ENCODE measurements at regions not wholly inside any gene's neighbourhood (a gene's known extent, or its start where the extent isn't known, plus 50 kb on each side); places are given as distances from the start of the nearest gene placed in this dataset.

DNA sequence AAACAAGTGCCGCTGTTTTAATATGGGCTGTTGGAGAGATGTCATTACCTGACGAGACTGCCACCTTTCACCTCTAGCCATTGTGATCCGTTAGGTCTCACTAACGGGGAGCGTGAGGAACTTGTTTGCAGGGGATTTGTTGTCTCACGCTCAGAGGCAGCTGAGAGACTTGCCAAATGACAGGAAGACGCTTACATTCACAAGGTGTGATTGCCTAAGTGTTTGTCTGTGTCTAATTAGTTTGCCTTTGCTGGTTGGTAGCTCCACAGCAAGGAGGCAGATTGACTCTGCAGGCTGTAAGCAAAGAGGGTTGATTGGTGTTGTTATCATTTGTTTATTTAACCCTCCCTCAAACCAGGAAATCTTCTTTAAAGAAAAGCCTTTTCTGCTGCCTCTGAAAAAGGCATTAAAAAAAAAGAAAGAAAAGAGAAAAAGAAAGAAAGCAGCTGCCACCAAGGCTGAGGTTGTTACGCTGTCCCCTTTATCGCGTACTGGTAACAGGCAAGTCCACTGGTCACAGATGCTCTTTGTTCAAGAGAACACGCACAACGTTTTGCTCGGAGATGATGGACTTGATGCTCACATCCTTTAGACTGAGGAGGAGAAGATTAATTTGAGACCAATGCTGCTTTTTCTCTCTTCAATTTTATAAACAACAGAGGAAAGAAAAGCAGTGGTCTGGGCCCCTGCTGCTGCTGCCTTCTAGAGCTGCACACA is 203.9 kb downstream of the ZNF326 start:
- no peak overlapping the region for H3K9ac ChIP-seq (ENCODE audit: low read length)
- no peak overlapping the region for H3K4me2 ChIP-seq (ENCODE audit: low read length)
- H4K20me1 ChIP-seq (ENCODE audit: insufficient read depth, low read length), result no peaks in the 10 kb centered on the region
- TF ChIP-seq, protein P1, sequence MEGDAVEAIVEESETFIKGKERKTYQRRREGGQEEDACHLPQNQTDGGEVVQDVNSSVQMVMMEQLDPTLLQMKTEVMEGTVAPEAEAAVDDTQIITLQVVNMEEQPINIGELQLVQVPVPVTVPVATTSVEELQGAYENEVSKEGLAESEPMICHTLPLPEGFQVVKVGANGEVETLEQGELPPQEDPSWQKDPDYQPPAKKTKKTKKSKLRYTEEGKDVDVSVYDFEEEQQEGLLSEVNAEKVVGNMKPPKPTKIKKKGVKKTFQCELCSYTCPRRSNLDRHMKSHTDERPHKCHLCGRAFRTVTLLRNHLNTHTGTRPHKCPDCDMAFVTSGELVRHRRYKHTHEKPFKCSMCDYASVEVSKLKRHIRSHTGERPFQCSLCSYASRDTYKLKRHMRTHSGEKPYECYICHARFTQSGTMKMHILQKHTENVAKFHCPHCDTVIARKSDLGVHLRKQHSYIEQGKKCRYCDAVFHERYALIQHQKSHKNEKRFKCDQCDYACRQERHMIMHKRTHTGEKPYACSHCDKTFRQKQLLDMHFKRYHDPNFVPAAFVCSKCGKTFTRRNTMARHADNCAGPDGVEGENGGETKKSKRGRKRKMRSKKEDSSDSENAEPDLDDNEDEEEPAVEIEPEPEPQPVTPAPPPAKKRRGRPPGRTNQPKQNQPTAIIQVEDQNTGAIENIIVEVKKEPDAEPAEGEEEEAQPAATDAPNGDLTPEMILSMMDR (IDR thresholded peaks at IDR 0.05; ENCODE audit: low read depth, low read length), result no peak
- TF ChIP-seq EZH2phosphoT487 (IDR thresholded peaks at IDR 0.05; ENCODE audit: low read depth), result no peak
- H3K79me2 ChIP-seq (ENCODE audit: low read length), result no peaks in the 10 kb centered on the region
- H3K27me3 ChIP-seq (ENCODE audit: low read depth, low read length), result no peaks in the 10 kb centered on the region
- no peak overlapping the region for H3K27ac ChIP-seq (ENCODE audit: low read length)
- no peak overlapping the region for H2AFZ ChIP-seq (ENCODE audit: low read depth, low read length)
- no peaks in the 10 kb centered on the region for H3K36me3 ChIP-seq (replicated peaks; ENCODE audit: low read depth, low read length)
- no peaks in the 10 kb centered on the region for H3K4me1 ChIP-seq (ENCODE audit: low read length)
- no peak overlapping the region for H3K4me3 ChIP-seq (ENCODE audit: low read length)
- no peaks in the 10 kb centered on the region for H3K9me3 ChIP-seq (ENCODE audit: insufficient read depth, low read length)

DNA sequence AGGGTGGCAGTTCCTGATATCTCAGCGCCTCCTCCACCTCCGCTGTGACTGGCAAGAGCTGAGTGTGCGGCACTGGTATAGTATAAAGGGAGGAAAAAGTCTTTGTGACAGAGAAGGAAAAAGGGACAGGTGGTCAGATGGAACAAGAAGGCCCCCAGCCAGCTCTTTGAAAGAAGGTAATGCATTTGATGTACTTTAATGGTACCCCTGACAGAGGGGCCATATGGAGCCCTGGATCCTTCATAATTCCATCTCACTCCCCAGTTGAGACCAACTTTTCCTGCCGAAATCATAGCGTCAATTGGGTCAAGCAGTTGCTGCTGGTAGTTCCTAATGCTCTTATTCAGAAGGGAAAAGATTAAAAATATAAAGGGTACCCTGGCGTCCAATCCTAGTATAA is 198.2 kb downstream of the ZNF326 start:
- no peak overlapping the region for H3K9ac ChIP-seq (ENCODE audit: low read length)
- no peak overlapping the region for H2AFZ ChIP-seq (ENCODE audit: low read depth, low read length)
- TF ChIP-seq, protein P1 (IDR thresholded peaks at IDR 0.05; ENCODE audit: low read depth, low read length), result no peak
- no peak for TF ChIP-seq EZH2phosphoT487 (IDR thresholded peaks at IDR 0.05; ENCODE audit: low read depth)
- no peaks in the 10 kb centered on the region for H3K36me3 ChIP-seq (replicated peaks; ENCODE audit: low read depth, low read length)
- no peaks in the 10 kb centered on the region for H3K9me3 ChIP-seq (ENCODE audit: insufficient read depth, low read length)
- H4K20me1 ChIP-seq (ENCODE audit: insufficient read depth, low read length), result no peaks in the 10 kb centered on the region
- H3K27ac ChIP-seq (ENCODE audit: low read length), result no peak overlapping the region
- no peaks in the 10 kb centered on the region for H3K27me3 ChIP-seq (ENCODE audit: low read depth, low read length)
- H3K4me3 ChIP-seq (ENCODE audit: low read length), result no peak overlapping the region
- no peak overlapping the region for H3K4me2 ChIP-seq (ENCODE audit: low read length)
- no peaks in the 10 kb centered on the region for H3K79me2 ChIP-seq (ENCODE audit: low read length)
- no peaks in the 10 kb centered on the region for H3K4me1 ChIP-seq (ENCODE audit: low read length)

DNA sequence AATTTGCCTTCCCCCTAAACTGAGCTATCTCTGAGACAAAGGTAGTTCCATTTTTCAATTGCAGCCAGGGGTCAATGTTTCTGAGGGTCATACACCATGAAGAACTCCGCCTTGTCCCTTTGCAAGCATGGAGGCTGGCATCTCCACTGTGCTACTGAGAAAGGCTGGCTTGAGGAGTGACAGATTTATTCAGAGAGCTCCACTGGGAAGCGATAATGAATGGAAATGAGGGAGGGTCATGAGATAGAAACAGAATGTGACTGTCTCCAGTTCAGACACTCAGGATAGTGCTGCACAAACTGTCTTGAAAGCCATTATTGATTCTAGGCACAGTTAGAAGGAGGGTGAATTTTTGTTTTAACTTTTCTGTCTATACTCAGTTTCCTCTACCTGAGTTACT is 197.5 kb downstream of the ZNF326 start:
- H3K4me3 ChIP-seq (ENCODE audit: low read length), result no peak overlapping the region
- H3K9ac ChIP-seq (ENCODE audit: low read length), result no peak overlapping the region
- no peaks in the 10 kb centered on the region for H3K79me2 ChIP-seq (ENCODE audit: low read length)
- no peaks in the 10 kb centered on the region for H4K20me1 ChIP-seq (ENCODE audit: insufficient read depth, low read length)
- TF ChIP-seq, protein P1 (IDR thresholded peaks at IDR 0.05; ENCODE audit: low read depth, low read length), result no peak
- no peak for TF ChIP-seq EZH2phosphoT487 (IDR thresholded peaks at IDR 0.05; ENCODE audit: low read depth)
- H3K27me3 ChIP-seq (ENCODE audit: low read depth, low read length), result no peaks in the 10 kb centered on the region
- no peak overlapping the region for H3K27ac ChIP-seq (ENCODE audit: low read length)
- no peaks in the 10 kb centered on the region for H3K9me3 ChIP-seq (ENCODE audit: insufficient read depth, low read length)
- H3K36me3 ChIP-seq (replicated peaks; ENCODE audit: low read depth, low read length), result no peaks in the 10 kb centered on the region
- no peak overlapping the region for H3K4me2 ChIP-seq (ENCODE audit: low read length)
- H2AFZ ChIP-seq (ENCODE audit: low read depth, low read length), result no peak overlapping the region
- H3K4me1 ChIP-seq (ENCODE audit: low read length), result no peaks in the 10 kb centered on the region

DNA sequence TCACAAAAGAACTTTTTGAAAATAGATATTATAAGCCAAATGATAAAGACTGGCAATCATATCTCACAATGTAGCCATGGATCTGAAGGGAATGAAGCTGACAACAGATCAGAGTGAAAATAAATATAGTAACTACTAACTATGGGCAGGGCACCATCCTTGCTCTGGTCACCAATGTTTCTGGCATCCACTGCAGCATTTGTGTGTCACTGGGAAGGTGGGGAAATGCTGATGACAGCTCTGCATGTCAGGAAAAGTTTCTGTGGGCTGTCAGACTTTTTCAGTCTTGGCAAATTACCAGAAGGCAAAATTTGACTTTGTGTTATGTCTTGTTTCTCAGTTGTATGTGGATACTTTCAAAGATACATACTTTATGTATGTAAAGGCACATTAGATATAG is 195.6 kb downstream of the ZNF326 start:
- H3K4me1 ChIP-seq (ENCODE audit: low read length), result no peaks in the 10 kb centered on the region
- no peak overlapping the region for H3K27ac ChIP-seq (ENCODE audit: low read length)
- H3K36me3 ChIP-seq (replicated peaks; ENCODE audit: low read depth, low read length), result no peaks in the 10 kb centered on the region
- no peaks in the 10 kb centered on the region for H3K27me3 ChIP-seq (ENCODE audit: low read depth, low read length)
- TF ChIP-seq EZH2phosphoT487 (IDR thresholded peaks at IDR 0.05; ENCODE audit: low read depth), result no peak
- TF ChIP-seq, protein P1 (IDR thresholded peaks at IDR 0.05; ENCODE audit: low read depth, low read length), result no peak
- H2AFZ ChIP-seq (ENCODE audit: low read depth, low read length), result no peak overlapping the region
- H3K4me2 ChIP-seq (ENCODE audit: low read length), result no peak overlapping the region
- no peaks in the 10 kb centered on the region for H4K20me1 ChIP-seq (ENCODE audit: insufficient read depth, low read length)
- H3K9ac ChIP-seq (ENCODE audit: low read length), result no peak overlapping the region
- H3K9me3 ChIP-seq (ENCODE audit: insufficient read depth, low read length), result no peaks in the 10 kb centered on the region
- H3K79me2 ChIP-seq (ENCODE audit: low read length), result no peaks in the 10 kb centered on the region
- no peak overlapping the region for H3K4me3 ChIP-seq (ENCODE audit: low read length)

All from OCI-LY3 (cell line).